Progenitor cell of endocrine pancreas (in vitro differentiated cells): ENCODE measurements at regions not wholly inside any gene's neighbourhood (a gene's known extent, or its start where the extent isn't known, plus 50 kb on each side); places are given as distances from the start of the nearest gene placed in this dataset.

ENCODE experiments used
- DNase-seq: peaks from one replicate; pipeline ENCODE4 v3.0.0; 2021; ENCODE audit warnings: low spot score; ENCODE audit not compliant: unreplicated experiment
- H3K27ac Mint-ChIP-seq: 2 replicates; pipeline ENCODE4 v1.8.0; 2021; ENCODE audit warnings: mild to moderate bottlenecking, moderate library complexity, mixed read lengths
- H3K27me3 Mint-ChIP-seq: 2 replicates; pipeline ENCODE4 v1.8.0; 2021; ENCODE audit warnings: mixed read lengths
- H3K36me3 Mint-ChIP-seq: 2 replicates; pipeline ENCODE4 v1.8.0; 2022; ENCODE audit warnings: mixed read lengths; ENCODE audit not compliant: insufficient read depth
- H3K4me1 Mint-ChIP-seq: 2 replicates; pipeline ENCODE4 v1.8.0; 2021; ENCODE audit warnings: low read depth, mixed read lengths
- H3K4me3 Mint-ChIP-seq: 2 replicates; pipeline ENCODE4 v1.8.0; 2021; ENCODE audit warnings: low read depth, mild to moderate bottlenecking, moderate library complexity, mixed read lengths
- H3K9me3 Mint-ChIP-seq: 2 replicates; pipeline ENCODE4 v1.8.0; 2021; ENCODE audit warnings: low read depth, mixed read lengths
- TF ChIP-seq, protein P1 (sequence below): fragments of 200-600 bp; sonication (generic); IDR thresholded peaks from one replicate; pipeline ENCODE4 v1.5.0; 2021; ENCODE audit warnings: antibody characterized with exemption, mild to moderate bottlenecking; ENCODE audit not compliant: unreplicated experiment

GRCh38 chr10:61059636-61060035 lies 115.7 kb upstream of the RHOBTB1 start:
- Mint-ChIP-seq H3K4me1 (peaks cover 9% of the 10 kb centered on the region), H3K9me3 (no peaks in the 10 kb centered on the region), H3K36me3 (no peaks in the 10 kb centered on the region), H3K27me3 (no peaks in the 10 kb centered on the region), H3K4me3 (no peak overlapping the region), H3K27ac (no peak overlapping the region)
- TF ChIP-seq, protein P1, sequence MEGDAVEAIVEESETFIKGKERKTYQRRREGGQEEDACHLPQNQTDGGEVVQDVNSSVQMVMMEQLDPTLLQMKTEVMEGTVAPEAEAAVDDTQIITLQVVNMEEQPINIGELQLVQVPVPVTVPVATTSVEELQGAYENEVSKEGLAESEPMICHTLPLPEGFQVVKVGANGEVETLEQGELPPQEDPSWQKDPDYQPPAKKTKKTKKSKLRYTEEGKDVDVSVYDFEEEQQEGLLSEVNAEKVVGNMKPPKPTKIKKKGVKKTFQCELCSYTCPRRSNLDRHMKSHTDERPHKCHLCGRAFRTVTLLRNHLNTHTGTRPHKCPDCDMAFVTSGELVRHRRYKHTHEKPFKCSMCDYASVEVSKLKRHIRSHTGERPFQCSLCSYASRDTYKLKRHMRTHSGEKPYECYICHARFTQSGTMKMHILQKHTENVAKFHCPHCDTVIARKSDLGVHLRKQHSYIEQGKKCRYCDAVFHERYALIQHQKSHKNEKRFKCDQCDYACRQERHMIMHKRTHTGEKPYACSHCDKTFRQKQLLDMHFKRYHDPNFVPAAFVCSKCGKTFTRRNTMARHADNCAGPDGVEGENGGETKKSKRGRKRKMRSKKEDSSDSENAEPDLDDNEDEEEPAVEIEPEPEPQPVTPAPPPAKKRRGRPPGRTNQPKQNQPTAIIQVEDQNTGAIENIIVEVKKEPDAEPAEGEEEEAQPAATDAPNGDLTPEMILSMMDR: no peak
- DNase-seq: no peak

DNA sequence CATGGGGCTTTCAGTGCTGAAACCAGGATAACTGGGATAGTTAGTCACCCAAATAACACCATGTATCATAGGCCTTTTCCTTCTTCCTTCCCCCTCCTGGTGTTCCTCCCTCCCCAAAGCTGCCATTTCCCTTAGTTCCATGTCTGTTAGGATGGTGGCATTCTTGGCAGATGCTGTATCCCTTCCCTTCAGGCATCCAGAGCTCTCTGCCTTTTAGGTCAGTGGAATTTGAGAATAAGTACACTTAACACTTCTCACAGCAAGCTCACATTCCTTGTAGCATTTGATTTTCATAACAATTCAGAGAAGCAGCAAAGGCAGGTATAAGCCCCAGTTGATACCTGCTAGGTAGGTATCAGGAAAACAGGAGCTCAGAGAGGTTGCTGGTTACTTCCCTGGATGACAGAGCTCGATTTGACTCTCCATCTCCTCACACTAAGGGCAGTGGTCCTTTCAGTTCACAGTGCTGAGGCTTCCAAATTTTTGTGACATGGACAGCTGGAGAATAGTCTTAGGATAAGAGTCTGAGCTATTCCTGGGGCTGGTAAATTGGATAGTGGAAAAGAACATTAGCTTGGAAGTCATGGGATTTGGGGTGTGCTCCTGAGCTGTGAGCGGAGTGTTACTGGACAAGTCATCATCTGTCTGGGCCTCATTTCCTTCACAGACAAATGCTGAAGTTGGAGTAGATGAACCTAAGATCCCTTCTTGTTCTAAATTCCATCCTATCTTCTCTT lies 108.7 kb upstream of the RHOBTB1 start:
- Mint-ChIP-seq H3K9me3 (no peaks in the 10 kb centered on the region), H3K4me1 (no peaks in the 10 kb centered on the region), H3K4me3 (no peak overlapping the region), H3K36me3 (no peaks in the 10 kb centered on the region), H3K27ac (no peak overlapping the region), H3K27me3 (no peaks in the 10 kb centered on the region)
- TF ChIP-seq, protein P1: no peak
- DNase-seq: no peak

- no peak for DNase-seq
- no peak overlapping the region for H3K27ac Mint-ChIP-seq
These were observed 107.4 kb upstream of the RHOBTB1 start for GRCh38 chr10:61051344-61051743.

GRCh38 chr10:61050120-61050745 lies 106.2 kb upstream of the RHOBTB1 start:
- H3K27ac Mint-ChIP-seq: no peak overlapping the region
- peaks cover 4% of the 10 kb centered on the region for H3K27me3 Mint-ChIP-seq
- TF ChIP-seq, protein P1: no peak
- H3K4me1 Mint-ChIP-seq: no peaks in the 10 kb centered on the region
- no peak for DNase-seq
- H3K36me3 Mint-ChIP-seq: no peaks in the 10 kb centered on the region
- no peak overlapping the region for H3K4me3 Mint-ChIP-seq
- no peaks in the 10 kb centered on the region for H3K9me3 Mint-ChIP-seq

More at GRCh38 chr10:61051344-61051743, 107.4 kb upstream of the RHOBTB1 start:
- no peaks in the 10 kb centered on the region for H3K9me3 Mint-ChIP-seq
- H3K36me3 Mint-ChIP-seq: no peaks in the 10 kb centered on the region
- no peaks in the 10 kb centered on the region for H3K4me1 Mint-ChIP-seq
- H3K4me3 Mint-ChIP-seq: no peak overlapping the region
- TF ChIP-seq, protein P1: no peak
- no peaks in the 10 kb centered on the region for H3K27me3 Mint-ChIP-seq

GRCh38 chr10:61049386-61049785 lies 105.4 kb upstream of the RHOBTB1 start:
- no peaks in the 10 kb centered on the region for H3K36me3 Mint-ChIP-seq
- no peaks in the 10 kb centered on the region for H3K9me3 Mint-ChIP-seq
- no peaks in the 10 kb centered on the region for H3K4me1 Mint-ChIP-seq
- no peak overlapping the region for H3K4me3 Mint-ChIP-seq
- no peak overlapping the region for H3K27ac Mint-ChIP-seq
- TF ChIP-seq, protein P1: no peak
- peaks cover 4% of the 10 kb centered on the region for H3K27me3 Mint-ChIP-seq
- DNase-seq: no peak
